Germinal center (tissue), 1 donor: ENCODE measurements at regions not wholly inside any gene's neighbourhood (a gene's known extent, or its start where the extent isn't known, plus 50 kb on each side); places are given as distances from the start of the nearest gene placed in this dataset.
"Not testable (repeated sequence)": the region's sequence is repeated elsewhere in the genome, so short reads cannot be mapped to it uniquely, and the experiment has no call there.

Source experiments
- DNase-seq: peaks from one replicate; pipeline ENCODE4 v3.0.0; 2012; ENCODE audit warnings: mixed read lengths, low spot score

DNA sequence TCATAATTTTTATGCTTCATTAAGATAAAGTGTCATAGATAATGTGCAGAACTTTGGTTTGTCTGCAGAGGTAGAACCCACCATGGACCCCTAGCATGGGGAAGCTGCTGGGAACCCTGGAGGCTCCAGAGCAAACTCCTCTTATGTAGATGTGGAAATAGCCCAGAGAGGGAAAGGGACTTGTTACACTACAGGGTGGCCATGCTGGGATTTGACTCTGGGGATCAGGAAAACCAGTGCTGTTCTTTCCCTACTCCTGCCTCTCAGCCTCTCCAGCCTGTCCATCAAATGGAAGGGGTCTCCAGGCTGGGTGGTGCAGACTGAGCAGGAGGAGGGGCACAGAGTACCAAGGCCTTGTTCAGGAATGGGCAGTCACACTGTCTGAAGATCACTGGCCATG lies 54.2 kb downstream of the MSX1 start:
- DNase-seq, result no peak

- DNase-seq, result no peak
These were observed 54.8 kb downstream of the MSX1 start for GRCh38 chr4:4914059-4914820.

DNA sequence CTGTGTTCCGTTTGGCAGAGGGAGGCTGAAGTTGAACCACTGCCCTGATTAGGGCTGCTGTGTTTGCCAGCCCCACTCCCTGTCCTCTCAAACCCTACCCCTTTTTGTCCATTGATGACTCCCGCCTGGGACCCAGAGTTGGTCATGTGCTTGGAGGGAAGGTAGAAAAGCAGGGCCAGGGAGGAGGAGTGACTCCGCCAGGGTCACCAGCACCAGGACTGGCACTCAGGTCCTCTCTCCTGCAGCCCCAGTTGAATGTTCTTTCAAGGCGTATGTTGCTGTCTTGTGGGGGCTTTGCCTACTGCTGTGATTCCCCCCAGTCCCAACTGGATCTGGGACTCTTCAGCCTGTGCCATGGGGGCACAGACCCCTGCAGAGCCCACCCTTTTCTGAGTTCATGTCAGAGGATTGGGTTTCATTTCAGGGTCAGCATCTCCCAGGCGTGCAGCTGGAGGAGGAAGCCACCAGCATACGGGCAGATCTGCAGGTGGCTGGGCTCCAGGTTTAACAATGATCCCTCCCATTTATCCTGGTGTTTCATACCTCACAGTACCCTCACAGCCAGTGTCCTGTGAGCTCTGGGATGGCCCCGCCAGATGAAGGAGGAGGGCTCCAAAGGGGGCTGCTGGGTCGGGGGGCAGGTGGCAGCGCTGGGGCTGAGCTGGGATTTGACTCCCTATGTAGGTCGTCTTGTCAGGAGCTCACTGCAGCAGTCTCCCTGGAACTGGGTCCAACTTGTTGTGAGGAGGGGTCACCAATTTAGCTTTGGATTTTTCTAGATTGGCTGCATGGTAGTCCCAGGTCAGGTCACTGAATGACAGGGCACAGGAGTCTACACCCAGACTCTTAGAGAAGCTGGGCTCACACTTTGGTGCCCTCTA lies 55.7 kb downstream of the MSX1 start:
- DNase-seq, result no peak

DNA sequence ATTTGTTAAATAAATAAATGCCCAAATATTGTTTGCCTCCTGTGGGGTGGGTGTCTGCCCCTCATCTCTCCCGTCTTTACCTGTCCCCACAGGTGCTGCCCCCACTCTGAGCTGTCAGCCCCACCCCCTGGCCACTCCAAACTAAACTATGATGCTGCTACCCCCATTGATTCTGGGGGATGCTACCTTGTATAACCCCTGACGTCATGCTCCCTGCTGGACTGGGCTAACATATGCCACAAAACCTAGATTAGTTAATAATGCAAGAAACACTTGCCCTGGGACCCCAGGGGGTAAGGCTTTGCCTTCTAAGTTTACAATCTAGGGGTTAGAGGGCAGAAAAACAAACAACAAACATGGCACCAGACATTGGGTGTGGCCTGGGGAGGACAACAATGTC lies 58.6 kb downstream of the MSX1 start:
- DNase-seq, result no peak

GRCh38 chr4:4919927-4920326 lies 60.5 kb downstream of the MSX1 start:
- no peak for DNase-seq

DNA sequence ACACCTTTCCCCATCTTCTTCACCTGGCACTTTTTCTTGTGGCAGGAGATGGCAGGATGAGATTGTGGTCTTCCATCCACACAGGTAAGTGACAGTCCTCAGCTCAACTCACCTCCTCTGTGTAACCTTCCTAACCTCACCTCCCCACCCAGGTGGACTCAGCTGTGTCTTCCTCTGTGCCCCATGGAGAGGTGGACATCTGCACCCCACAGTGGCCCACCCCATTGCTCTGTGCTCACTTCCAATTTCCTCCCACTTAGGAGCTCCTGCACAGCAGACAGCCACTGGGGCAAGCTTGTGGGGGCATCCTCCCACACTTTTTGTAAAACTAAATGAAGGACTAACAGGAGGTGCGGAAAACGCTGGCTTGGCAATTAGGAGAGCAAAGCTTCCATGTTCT lies 61.6 kb downstream of the MSX1 start:
- no peak for DNase-seq

DNA sequence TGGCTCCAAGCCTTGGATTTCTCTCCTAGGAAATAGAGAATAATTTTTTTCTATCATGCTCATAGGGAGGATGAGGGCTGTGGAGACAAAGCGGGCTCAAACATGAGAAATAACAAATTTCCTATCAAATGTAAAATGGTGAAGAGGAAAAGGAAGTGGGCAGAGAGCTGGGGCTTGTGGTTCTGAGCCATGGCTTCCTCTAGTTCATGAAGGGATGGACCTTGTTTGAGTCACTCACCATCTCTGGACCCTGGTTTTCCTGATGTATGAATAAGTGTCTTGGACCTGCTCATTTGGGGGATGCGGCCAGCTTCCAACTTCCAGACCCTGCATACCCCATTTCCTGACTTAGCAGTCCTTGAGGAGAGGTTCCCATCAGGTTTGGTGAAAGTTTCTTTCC lies 63.0 kb downstream of the MSX1 start:
- DNase-seq, result no peak

DNA sequence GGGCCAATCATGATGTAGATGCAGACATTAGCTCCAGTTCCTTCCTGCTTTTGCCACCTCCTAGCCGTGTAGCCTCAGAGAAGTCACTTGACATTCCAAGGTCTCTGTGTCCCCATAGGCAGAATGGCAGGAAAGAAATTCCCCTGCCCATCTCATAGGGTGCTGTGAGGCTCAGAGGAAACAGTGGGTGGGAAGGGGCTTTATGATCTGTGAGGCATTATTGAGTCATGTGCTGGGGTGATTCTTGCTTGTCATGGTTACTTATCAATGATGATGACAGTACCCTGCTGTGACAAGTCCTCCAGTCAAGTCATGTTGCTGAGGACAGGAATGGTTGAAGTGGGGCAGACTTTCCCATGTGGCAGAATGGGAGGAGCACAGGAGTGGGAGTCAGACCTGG lies 63.7 kb downstream of the MSX1 start:
- no peak for DNase-seq

DNA sequence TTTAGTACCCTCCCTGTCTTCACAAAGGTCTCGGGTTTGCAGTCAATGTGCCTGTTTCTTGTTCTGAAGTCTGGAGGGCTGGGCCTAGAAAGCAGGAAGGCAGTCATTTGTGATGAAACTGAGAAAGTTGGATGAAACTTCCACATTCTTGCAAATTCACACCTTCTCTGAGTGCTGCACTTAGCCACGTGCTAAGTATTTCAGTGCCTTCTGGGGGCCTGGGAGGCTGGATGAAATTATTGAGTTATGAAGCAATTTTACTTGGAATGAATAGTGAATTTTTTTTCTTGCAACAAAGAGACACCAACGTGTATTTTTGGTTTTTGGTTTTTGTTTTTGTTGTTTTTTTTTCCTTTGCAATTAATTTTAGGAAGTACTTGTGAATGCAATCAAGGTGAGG lies 71.2 kb downstream of the MSX1 start:
- DNase-seq, result no peak

DNA sequence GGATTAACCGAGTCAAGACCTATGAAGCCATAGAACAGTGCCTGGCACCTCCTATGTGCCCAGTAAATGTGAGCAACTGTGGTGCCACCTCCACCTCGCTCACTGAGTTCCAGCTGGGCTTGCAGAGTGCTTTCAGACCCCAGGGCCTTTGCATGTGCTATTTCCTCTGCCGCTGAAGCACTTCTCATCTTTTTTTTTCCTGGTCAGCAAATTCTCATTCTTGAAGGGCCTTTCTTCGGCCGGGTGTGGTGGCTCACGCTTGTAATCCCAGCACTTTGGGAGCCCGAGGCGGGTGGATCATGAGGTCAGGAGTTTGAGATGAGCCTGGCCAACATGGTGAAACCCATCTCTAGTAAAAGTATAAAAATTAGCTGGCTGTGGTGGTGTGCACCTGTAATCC lies 76.5 kb downstream of the MSX1 start:
- no peak for DNase-seq

DNA sequence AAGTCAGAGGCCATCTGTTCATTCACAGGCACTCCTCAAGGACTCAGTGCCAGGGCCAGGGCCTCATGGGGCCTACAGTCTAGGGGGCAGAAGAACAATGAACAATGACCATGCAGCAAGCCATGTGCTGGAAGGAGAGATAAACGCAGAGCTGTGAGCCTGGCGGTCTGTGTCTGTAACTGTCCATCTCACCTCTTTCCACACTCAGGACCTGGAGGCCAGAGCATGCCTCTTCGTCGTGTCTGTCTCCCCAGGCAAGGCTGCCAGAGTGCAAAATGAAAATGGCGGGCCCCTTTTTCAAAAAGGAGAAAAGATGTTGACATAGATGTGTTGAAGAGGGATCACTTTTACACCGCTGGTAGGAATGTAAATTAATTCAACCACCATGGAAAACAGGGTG lies 78.5 kb downstream of the MSX1 start:
- DNase-seq, result no peak

DNA sequence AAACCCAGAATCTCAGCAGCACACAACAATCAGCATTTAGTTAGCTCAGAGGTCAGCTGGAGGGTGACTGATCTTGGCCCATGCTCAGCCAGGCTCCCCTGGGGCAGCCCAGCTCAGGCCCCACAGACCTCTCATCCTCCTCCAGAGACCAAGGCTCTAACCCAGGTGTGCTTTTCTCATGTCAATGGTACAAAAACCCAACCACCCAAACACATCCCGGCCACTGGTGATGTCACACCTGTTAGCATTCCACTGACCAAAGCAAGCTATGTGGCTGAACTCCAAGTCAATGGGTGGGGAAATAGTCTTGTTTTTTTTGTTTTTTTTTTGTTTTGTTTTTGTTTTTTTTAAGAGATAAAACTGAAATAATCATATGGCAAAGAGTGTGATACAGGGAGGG lies 77.5 kb downstream of the CYTL1 start:
- peak; percentile 21 for DNase-seq

DNA sequence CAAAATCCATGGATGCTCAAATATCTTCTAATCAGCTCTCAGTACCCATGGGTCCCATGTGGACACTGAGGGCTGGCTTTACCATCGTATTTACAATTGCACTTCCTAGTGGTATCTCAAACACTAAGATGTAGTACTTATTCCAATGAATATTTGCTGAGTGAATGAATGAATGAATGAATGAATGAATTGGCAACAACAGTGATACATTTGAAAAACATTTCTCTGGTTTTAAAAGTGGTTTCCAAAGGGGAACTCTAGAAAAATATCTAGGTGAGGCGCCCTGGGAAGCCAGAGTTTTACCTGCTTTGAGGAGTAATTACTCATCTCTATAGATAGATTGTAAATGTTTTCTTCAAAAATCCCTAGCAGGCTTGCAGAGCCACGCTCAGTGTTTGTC lies 76.6 kb downstream of the CYTL1 start:
- no peak for DNase-seq

- DNase-seq, result no peak
These were observed 74.2 kb downstream of the CYTL1 start for GRCh38 chr4:4945021-4945420.

DNA sequence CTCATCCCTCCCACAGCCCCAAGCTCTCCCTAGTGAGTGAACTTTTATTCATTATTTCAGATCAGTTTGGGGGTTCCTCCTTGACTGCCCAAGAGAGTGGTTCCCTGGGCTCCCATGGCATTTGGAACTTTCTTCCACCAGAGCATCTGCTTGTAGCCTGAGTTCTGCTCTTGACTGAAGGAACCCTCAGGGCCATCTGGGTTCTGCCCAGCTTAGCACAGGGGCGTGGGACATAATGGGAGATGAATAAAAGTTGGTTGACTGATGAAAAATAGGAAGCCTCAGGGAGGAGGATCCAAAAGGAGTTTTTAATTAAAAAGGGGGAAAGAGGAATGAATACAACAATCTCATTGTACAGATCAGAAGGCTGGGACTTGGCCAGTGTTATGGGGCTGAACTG lies 73.4 kb downstream of the CYTL1 start:
- no peak for DNase-seq

GRCh38 chr4:4946416-4946815 lies 72.8 kb downstream of the CYTL1 start:
- no peak for DNase-seq

GRCh38 chr4:4947721-4948120 lies 71.5 kb downstream of the CYTL1 start:
- DNase-seq, result no peak

DNA sequence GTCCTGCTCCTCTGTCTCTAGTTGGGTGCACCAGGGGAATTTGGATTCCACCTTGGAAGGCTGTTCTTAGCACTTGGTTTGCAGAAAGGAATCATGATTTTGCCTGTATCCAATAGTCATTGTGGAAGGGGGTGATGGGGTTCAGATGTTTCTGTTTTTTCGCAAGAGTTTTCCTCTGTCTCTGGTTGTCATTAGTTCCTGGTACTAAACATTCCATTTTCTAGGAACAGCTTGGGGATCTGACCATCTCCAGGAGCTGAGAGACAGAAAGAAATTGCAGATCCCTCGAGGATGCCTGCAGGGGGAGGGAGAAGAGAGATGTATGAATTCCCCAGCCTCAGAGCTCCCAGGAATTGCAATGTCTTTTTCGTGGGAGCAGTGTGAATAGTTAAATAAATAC lies 70.9 kb downstream of the CYTL1 start:
- DNase-seq, result no peak

DNA sequence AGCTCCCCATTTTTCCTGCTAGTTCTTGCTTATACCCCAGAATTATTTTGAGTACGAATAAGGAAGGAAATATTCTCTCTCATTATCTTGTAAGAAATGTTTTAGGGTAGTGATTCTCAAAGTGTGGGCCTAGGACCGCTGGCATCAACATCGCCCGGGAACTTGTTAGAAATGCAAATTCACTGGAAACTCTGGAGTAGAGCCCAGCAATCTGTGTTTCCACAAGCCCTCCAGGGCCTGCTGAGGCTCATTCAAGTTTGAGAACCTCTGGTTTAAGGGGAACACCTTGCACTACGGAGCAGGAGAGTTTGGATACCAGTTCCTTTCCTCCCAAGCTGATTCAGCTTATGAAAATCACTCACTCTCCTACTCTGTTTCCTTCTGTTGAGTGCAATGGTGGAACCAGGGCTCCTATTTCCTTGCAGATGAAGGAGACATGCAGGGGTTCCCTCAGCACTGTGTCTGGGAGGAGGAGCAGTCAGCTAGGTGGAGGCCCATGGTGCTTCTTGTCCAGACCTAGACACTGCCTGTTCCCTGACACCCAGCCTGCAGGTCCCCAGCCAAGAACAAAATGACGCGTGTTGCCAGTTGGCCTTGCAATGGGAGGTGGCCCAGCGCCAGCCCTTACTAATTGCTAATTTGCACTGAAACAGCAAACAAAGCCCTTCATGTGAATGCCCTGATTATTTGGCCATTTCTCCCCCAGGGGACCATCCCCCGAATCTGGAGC lies 68.5 kb downstream of the CYTL1 start:
- DNase-seq, result no peak

- DNase-seq, result no peak
These were observed 67.0 kb downstream of the CYTL1 start for GRCh38 chr4:4952273-4952672.

DNA sequence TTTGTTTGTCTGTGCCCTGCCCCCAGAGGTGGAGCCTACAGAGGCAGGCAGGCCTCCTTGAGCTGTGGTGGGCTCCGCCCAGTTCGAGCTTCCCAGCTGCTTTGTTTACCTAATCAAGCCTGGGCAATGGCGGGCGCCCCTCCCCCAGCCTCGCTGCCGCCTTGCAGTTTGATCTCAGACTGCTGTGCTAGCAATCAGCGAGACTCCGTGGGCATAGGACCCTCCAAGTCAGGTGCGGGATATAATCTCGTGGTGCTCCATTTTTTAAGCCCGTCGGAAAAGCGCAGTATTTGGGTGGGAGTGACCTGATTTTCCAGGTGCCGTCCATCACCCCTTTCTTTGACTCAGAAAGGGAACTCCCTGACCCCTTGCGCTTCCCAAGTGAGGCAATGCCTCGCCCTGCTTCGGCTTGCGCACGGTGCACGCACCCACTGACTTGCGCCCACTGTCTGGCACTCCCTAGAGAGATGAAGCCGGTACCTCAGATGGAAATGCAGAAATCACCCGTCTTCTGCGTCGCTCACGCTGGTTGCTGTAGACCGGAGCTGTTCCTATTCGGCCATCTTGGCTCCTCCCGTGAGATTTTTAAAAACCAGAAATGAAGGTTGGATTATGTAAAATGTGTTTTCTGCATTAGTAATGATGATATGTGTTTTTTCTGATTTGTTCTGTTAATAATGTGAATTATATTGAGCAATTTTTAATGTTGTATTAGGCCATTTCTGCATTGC lies 59.7 kb downstream of the CYTL1 start:
- not testable (repeated sequence) for DNase-seq

GRCh38 chr4:4960574-4960973 lies 58.7 kb downstream of the CYTL1 start:
- no peak for DNase-seq
